AG20443 (cell line): ENCODE measurements at regions not wholly inside any gene's neighbourhood (a gene's known extent, or its start where the extent isn't known, plus 50 kb on each side); places are given as distances from the start of the nearest gene placed in this dataset.

Source experiments
- DNase-seq: peaks from one replicate; pipeline ENCODE4 v3.0.0; 2012; ENCODE audit warnings: low spot score, mixed read lengths

- no peak for DNase-seq
These were observed 674.5 kb downstream of the MATN1 start for GRCh38 chr1:30048905-30049304.

GRCh38 chr1:30047576-30047975 is 675.8 kb downstream of the MATN1 start:
- DNase-seq, result no peak

GRCh38 chr1:30046751-30047150 is 676.6 kb downstream of the MATN1 start:
- no peak for DNase-seq

- DNase-seq, result no peak
These were observed 677.9 kb downstream of the MATN1 start for GRCh38 chr1:30045304-30046090.

GRCh38 chr1:30044656-30045144 is 678.7 kb downstream of the MATN1 start:
- DNase-seq, result no peak

- no peak for DNase-seq
These were observed 679.5 kb downstream of the MATN1 start for GRCh38 chr1:30043731-30044408.

GRCh38 chr1:30043256-30043655 is 680.1 kb downstream of the MATN1 start:
- no peak for DNase-seq

GRCh38 chr1:30042438-30043147 is 680.8 kb downstream of the MATN1 start:
- DNase-seq, result no peak

GRCh38 chr1:30041741-30042437 is 681.5 kb downstream of the MATN1 start:
- no peak for DNase-seq

- no peak for DNase-seq
These were observed 683.0 kb downstream of the MATN1 start for GRCh38 chr1:30040081-30041019.

GRCh38 chr1:30039354-30040080 is 683.9 kb downstream of the MATN1 start:
- no peak for DNase-seq

GRCh38 chr1:30038134-30039025 is 685.0 kb downstream of the MATN1 start:
- no peak for DNase-seq

GRCh38 chr1:30037251-30038118 is 685.9 kb downstream of the MATN1 start:
- no peak for DNase-seq

GRCh38 chr1:30036666-30037065 is 686.7 kb downstream of the MATN1 start:
- DNase-seq, result no peak

- DNase-seq, result no peak
These were observed 687.2 kb downstream of the MATN1 start for GRCh38 chr1:30036229-30036547.

- DNase-seq, result no peak
These were observed 687.7 kb downstream of the MATN1 start for GRCh38 chr1:30035522-30036228.

- DNase-seq, result peak; percentile 26
These were observed 688.5 kb downstream of the MATN1 start for GRCh38 chr1:30034627-30035521.
